NB4 (cell line): ENCODE measurements at regions not wholly inside any gene's neighbourhood (a gene's known extent, or its start where the extent isn't known, plus 50 kb on each side); places are given as distances from the start of the nearest gene placed in this dataset.

Experiments used
- CTCF ChIP-seq: IDR thresholded peaks from one replicate; pipeline ENCODE4 v1.5.1; 2012; ENCODE audit warnings: low read depth, low read length
- MAX ChIP-seq: IDR thresholded peaks from 2 replicates; pipeline ENCODE4 v1.6.1; 2011; ENCODE audit warnings: low read depth, low read length
- POLR2A ChIP-seq: IDR thresholded peaks from 2 replicates; pipeline ENCODE4 v1.6.1; 2011; ENCODE audit warnings: mild to moderate bottlenecking; ENCODE audit not compliant: insufficient read length; ENCODE audit errors: extremely low read depth

GRCh38 chr12:89020689-89021088, 331.6 kb downstream of the DUSP6 start:
- no peak for TF ChIP-seq POLR2A
- TF ChIP-seq CTCF: no peak
- no peak for TF ChIP-seq MAX
